IMR-90 (cell line): ENCODE measurements at regions not wholly inside any gene's neighbourhood (a gene's known extent, or its start where the extent isn't known, plus 50 kb on each side); places are given as distances from the start of the nearest gene placed in this dataset.

Experiments
- ATAC-seq: fragments of 200-7000 bp; cut with Tn5 transposase; 2 replicates; pipeline ENCODE4 v1.9.1; 2020; ENCODE audit warnings: low read depth, mild to moderate bottlenecking, moderate library complexity
- BruUV-seq: library from RNA; stranded (reverse); fragments of 400-500 nt; replicated peaks from 2 replicates; lab custom pipeline; 2021; lab: Mats Ljungman, UMichigan
- CTCF ChIA-PET: fragments of 300-600 bp; formaldehyde crosslinking; extraction: SDS; loops from one replicate; lab custom pipeline; 2021; ENCODE audit warnings: antibody characterized with exemption; lab: Yijun Ruan, JAX
- POLR2A ChIA-PET: fragments of 300-600 bp; sonication (Branson Sonifier 250); formaldehyde crosslinking; loops from one replicate; lab custom pipeline; 2022; ENCODE audit warnings: antibody characterized with exemption; ENCODE audit not compliant: unreplicated experiment; lab: Charles Lee
- DNase-seq: peaks from one replicate; pipeline ENCODE4 v3.0.0; 2013
- H2AFZ ChIP-seq: replicated peaks from 2 replicates; pipeline ENCODE3; 2013; ENCODE audit warnings: low read length, mild to moderate bottlenecking; ENCODE audit not compliant: poor library complexity
- H2AK5ac ChIP-seq: 2 replicates; pipeline ENCODE4 v1.6.1; 2013; ENCODE audit warnings: low read depth, low read length, inconsistent platforms
- H2AK9ac ChIP-seq: replicated peaks from 2 replicates; pipeline ENCODE3; 2013; ENCODE audit warnings: mild to moderate bottlenecking, low read depth, low read length, moderate library complexity; ENCODE audit not compliant: poor library complexity
- H2BK120ac ChIP-seq: 2 replicates; pipeline ENCODE4 v1.6.1; 2013; ENCODE audit warnings: low read depth, low read length, inconsistent platforms
- H2BK15ac ChIP-seq: 3 replicates; pipeline ENCODE4 v1.6.1; 2013; ENCODE audit warnings: low read depth, low read length, inconsistent platforms
- H2BK20ac ChIP-seq: 2 replicates; pipeline ENCODE4 v1.6.1; 2013; ENCODE audit warnings: low read depth, mild to moderate bottlenecking, inconsistent platforms, low read length, moderate library complexity
- H2BK5ac ChIP-seq: 2 replicates; pipeline ENCODE4 v1.6.1; 2013; ENCODE audit warnings: mild to moderate bottlenecking, low read depth, low read length, inconsistent platforms; ENCODE audit not compliant: poor library complexity, severe bottlenecking
- H3K14ac ChIP-seq: replicated peaks from 2 replicates; pipeline ENCODE4 v1.6.1; 2013; ENCODE audit warnings: low read depth, low read length, inconsistent platforms
- H3K18ac ChIP-seq: 2 replicates; pipeline ENCODE4 v1.6.1; 2013; ENCODE audit warnings: low read depth, low read length, control low read depth
- H3K23ac ChIP-seq: 2 replicates; pipeline ENCODE4 v1.6.1; 2013; ENCODE audit warnings: low read depth, low read length, inconsistent platforms
- H3K27ac ChIP-seq: 2 replicates; pipeline ENCODE4 v1.5.1; 2013; ENCODE audit warnings: mild to moderate bottlenecking, control low read depth, low read length; ENCODE audit not compliant: insufficient read depth
- H3K27me3 ChIP-seq: 2 replicates; pipeline ENCODE4 v1.6.1; 2013; ENCODE audit warnings: low read length; ENCODE audit not compliant: control insufficient read depth, insufficient read depth
- H3K36me3 ChIP-seq: 2 replicates; pipeline ENCODE4 v1.6.1; 2013; ENCODE audit warnings: low read length, mixed read lengths; ENCODE audit not compliant: control insufficient read depth, insufficient read depth
- H3K4ac ChIP-seq: 2 replicates; pipeline ENCODE4 v1.6.1; 2013; ENCODE audit warnings: low read depth, low read length, inconsistent platforms
- H3K4me1 ChIP-seq: 2 replicates; pipeline ENCODE4 v1.6.1; 2013; ENCODE audit warnings: low read length, mixed read lengths; ENCODE audit not compliant: control insufficient read depth, insufficient read depth
- H3K4me2 ChIP-seq: 2 replicates; pipeline ENCODE4 v1.6.1; 2013; ENCODE audit warnings: low read depth, mild to moderate bottlenecking, control low read depth, low read length, moderate library complexity
- H3K4me3 ChIP-seq: 2 replicates; pipeline ENCODE4 v1.5.1; 2013; ENCODE audit warnings: low read depth, mild to moderate bottlenecking, control low read depth, low read length, moderate library complexity; ENCODE audit not compliant: insufficient read depth
- H3K56ac ChIP-seq: 2 replicates; pipeline ENCODE4 v1.6.1; 2013; ENCODE audit warnings: low read length, inconsistent platforms; ENCODE audit not compliant: insufficient read depth; ENCODE audit errors: extremely low read depth
- H3K79me1 ChIP-seq, 2 experiments: 2 replicates each; pipeline ENCODE4 v1.6.1; 2013; ENCODE audit warnings: low read length in 2 of 2, inconsistent platforms in 1 of 2, low read depth in 1 of 2
- H3K9ac ChIP-seq: 2 replicates; pipeline ENCODE4 v1.6.1; 2013; ENCODE audit warnings: low read depth, low read length, control low read depth
- H3K9me1 ChIP-seq: 2 replicates; pipeline ENCODE4 v1.6.1; 2013; ENCODE audit warnings: low read length, inconsistent platforms; ENCODE audit not compliant: insufficient read depth
- H3K9me3 ChIP-seq: 2 replicates; pipeline ENCODE4 v1.6.1; 2013; ENCODE audit warnings: low read length; ENCODE audit not compliant: control insufficient read depth, insufficient read depth
- H4K20me1 ChIP-seq: 2 replicates; pipeline ENCODE4 v1.6.1; 2013; ENCODE audit warnings: low read length, inconsistent platforms; ENCODE audit not compliant: insufficient read depth
- H4K5ac ChIP-seq: 2 replicates; pipeline ENCODE4 v1.6.1; 2013; ENCODE audit warnings: mild to moderate bottlenecking, low read depth, low read length, control low read depth
- H4K8ac ChIP-seq, 2 experiments: 2 replicates each; pipeline ENCODE4 v1.6.1; 2013; ENCODE audit warnings: low read depth in 2 of 2, low read length in 2 of 2, control low read depth in 1 of 2, inconsistent platforms in 1 of 2
- H4K91ac ChIP-seq: 2 replicates; pipeline ENCODE4 v1.6.1; 2013; ENCODE audit warnings: low read depth, low read length, inconsistent platforms; ENCODE audit not compliant: insufficient read depth
- ELK1 ChIP-seq: fragments of 150-350 bp; IDR thresholded peaks from 2 replicates; pipeline ENCODE4 v1.6.1; 2016; ENCODE audit warnings: low read depth, mild to moderate bottlenecking, low read length, moderate library complexity, borderline replicate concordance
- MAFK ChIP-seq: IDR thresholded peaks from 2 replicates; pipeline ENCODE4 v1.6.1; 2012; ENCODE audit warnings: low read depth, low read length, improper control_type of control experiment
- MXI1 ChIP-seq: IDR thresholded peaks from 2 replicates; pipeline ENCODE4 v1.6.1; 2012; ENCODE audit warnings: low read depth, mild to moderate bottlenecking, low read length, moderate library complexity, borderline replicate concordance
- POLR2A ChIP-seq: IDR thresholded peaks from 2 replicates; pipeline ENCODE4 v1.6.1; 2012; ENCODE audit warnings: mild to moderate bottlenecking, low read depth, low read length
- WGBS, 2 experiments: methylation state at CpG; one replicate each; pipeline versions ENCODE4 v1.1.5 to v1.1.7; 2013; ENCODE audit warnings: missing lambda C conversion rate in 2 of 2; ENCODE audit not compliant: insufficient read length in 1 of 2; ENCODE audit errors: extremely low coverage in 2 of 2; 5-methylcytosine and 5-hydroxymethylcytosine counted together
- dilution Hi-C: fragments of 300-500 bp; cut with HindIII; formaldehyde crosslinking; loops from one replicate; pipeline ENCODE4 v1.14.3; 2018; ENCODE audit warnings: low sequenced_read_pairs; ENCODE audit not compliant: unreplicated experiment
- in situ Hi-C: fragments of 300-500 bp; cut with MboI; formaldehyde crosslinking; loops from 3 replicates; pipeline ENCODE4 v1.14.3; 2019; ENCODE audit warnings: low sequenced_read_pairs, inconsistent platforms, mixed read lengths
- intact Hi-C: fragments of 100-400 bp; cut with micrococcal nuclease; formaldehyde crosslinking; loops from 2 replicates; pipeline ENCODE4 v1.10.0; 2022

GRCh38 chr1:228978484-228979324 is 243.4 kb downstream of the RHOU start:
- peaks cover 8% of the 10 kb centered on the region; the same call in 1 of the 2 replicates for H3K4me1 ChIP-seq
- 0 out of 2 replicates have a peak overlapping the region, but pooled peaks have one; percentile 45 for H3K23ac ChIP-seq
- no peak for TF ChIP-seq ELK1
- no peak for TF ChIP-seq MXI1
- no peak for TF ChIP-seq POLR2A
- peak; percentile 82 for TF ChIP-seq MAFK
- H4K8ac ChIP-seq = no peak overlapping the region
- no peaks in the 10 kb centered on the region for H4K20me1 ChIP-seq
- H3K79me1 ChIP-seq = no peaks in the 10 kb centered on the region
- H4K91ac ChIP-seq = no peak overlapping the region
- 0 out of 2 replicates have a peak overlapping the region, but pooled peaks have one; percentile 19 for H2BK120ac ChIP-seq
- H3K9me1 ChIP-seq = 0 out of 2 replicates have a peak, but pooled peaks cover 6% of the 10 kb centered on the region
- no peak overlapping the region for H2BK20ac ChIP-seq
- no peak overlapping the region for H3K9ac ChIP-seq
- in situ Hi-C loops = no loop called here
- DNase-seq (no peak), ATAC-seq (peak; percentile 36)
- no peak overlapping the region for H3K27ac ChIP-seq
- dilution Hi-C loops = no loop called here
- H3K56ac ChIP-seq = no peak overlapping the region
- no peaks in the 10 kb centered on the region for H3K9me3 ChIP-seq
- H2AK9ac ChIP-seq = no peak overlapping the region
- no peak overlapping the region for H3K4me2 ChIP-seq
- no peak overlapping the region for H4K5ac ChIP-seq
- no peak overlapping the region for H3K4ac ChIP-seq
- intact Hi-C loops = no loop called here
- no peaks in the 10 kb centered on the region for H3K36me3 ChIP-seq
- no peaks in the 10 kb centered on the region for H3K27me3 ChIP-seq
- H3K4me3 ChIP-seq = no peak overlapping the region
- no peak overlapping the region for H3K14ac ChIP-seq
- no peak overlapping the region for H3K18ac ChIP-seq
- H2BK5ac ChIP-seq = no peak overlapping the region
- ChIA-PET CTCF (interaction anchor here (1.0 kb wide), 1 partner anchor 244 kb away, joined by 3 read pairs; no protein-coding TSS in a partner anchor), POLR2A (no interaction called here)
- H2AK5ac ChIP-seq = no peak overlapping the region
- no peak overlapping the region for H2BK15ac ChIP-seq
- WGBS, 2 experiments = 32% methylated on average over 9 of the region's 14 CpGs; no CpG with 5 or more reads in 1 of the 2 experiments
- H2AFZ ChIP-seq = peak overlapping the region; percentile 64
- no TSS peak for BruUV-seq
